ENCODE measurements at regions not wholly inside any gene's neighbourhood (a gene's known extent, or its start where the extent isn't known, plus 50 kb on each side); places are given as distances from the start of the nearest gene placed in this dataset.

GRCh38 chr2:67851016-67851415, 211.8 kb downstream of the C1D start:
- TF ChIP-seq CTCF (IDR thresholded peaks at IDR 0.05; ENCODE audit: poor library complexity) (no peak), EZH2 (IDR thresholded peaks at IDR 0.05; ENCODE audit: borderline replicate concordance) (no peak)

Measured in hepatocyte (in vitro differentiated cells).